Large intestine (tissue), 3 donors: ENCODE measurements at regions not wholly inside any gene's neighbourhood (a gene's known extent, or its start where the extent isn't known, plus 50 kb on each side); places are given as distances from the start of the nearest gene placed in this dataset.
A peak's percentile ranks its signal among the peaks of the same experiment; 100 is the strongest.

Source experiments
- DNase-seq, 2 donors: peaks; one replicate each; pipeline versions ENCODE4 v3.0.0 to v3.0.0-alpha.2; 2013
- H3K27ac ChIP-seq: one replicate; pipeline ENCODE4 v1.5.1; 2013; ENCODE audit warnings: low read length
- H3K27me3 ChIP-seq: 2 replicates; pipeline ENCODE4 v1.6.1; 2013; ENCODE audit warnings: low read length; ENCODE audit not compliant: control insufficient read depth, insufficient read depth
- H3K36me3 ChIP-seq: 2 replicates; pipeline ENCODE4 v1.6.1; 2013; ENCODE audit warnings: low read length; ENCODE audit not compliant: control insufficient read depth, insufficient read depth
- H3K4me1 ChIP-seq: one replicate; pipeline ENCODE4 v1.6.1; 2013; ENCODE audit warnings: low read length; ENCODE audit not compliant: control insufficient read depth, insufficient read depth
- H3K4me3 ChIP-seq: one replicate; pipeline ENCODE4 v1.5.1; 2013; ENCODE audit warnings: low read length
- H3K9me3 ChIP-seq: one replicate; pipeline ENCODE4 v1.6.1; 2013; ENCODE audit warnings: mild to moderate bottlenecking, low read depth, low read length, moderate library complexity; ENCODE audit not compliant: control insufficient read depth
- WGBS: methylation state at CpG from one replicate; pipeline ENCODE4 v1.1.5; 2013; ENCODE audit warnings: low lambda C conversion rate; ENCODE audit not compliant: insufficient coverage; 5-methylcytosine and 5-hydroxymethylcytosine counted together

GRCh38 chr18:70461323-70462077 lies 172.7 kb downstream of the SOCS6 start:
- no peak for DNase-seq
- H3K36me3 ChIP-seq: no peaks in the 10 kb centered on the region
- no peak overlapping the region for H3K4me3 ChIP-seq
- no CpG with 5 or more reads among the region's 11 CpGs for WGBS
- H3K9me3 ChIP-seq: no peaks in the 10 kb centered on the region
- no peaks in the 10 kb centered on the region for H3K27me3 ChIP-seq
- H3K27ac ChIP-seq: no peak overlapping the region
- no peaks in the 10 kb centered on the region for H3K4me1 ChIP-seq

DNA sequence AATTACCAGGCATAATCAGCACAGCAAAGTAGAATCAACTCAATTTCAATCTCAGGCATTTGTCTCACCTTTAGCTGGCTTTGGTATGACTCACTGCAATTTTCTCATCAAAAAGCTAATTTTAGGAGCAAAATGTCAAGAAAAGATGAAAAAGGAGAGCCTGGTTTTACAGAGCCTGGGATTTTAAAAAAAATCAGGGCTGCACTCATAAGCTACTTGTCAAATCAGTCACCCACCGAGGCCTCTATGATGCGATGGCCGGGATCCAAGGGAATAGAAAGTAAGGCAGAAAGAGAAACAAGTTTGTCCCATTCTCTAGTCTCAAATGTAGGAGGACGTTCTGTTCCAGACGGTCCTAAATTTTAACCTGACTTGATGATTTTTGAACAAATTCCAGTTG lies 170.9 kb downstream of the SOCS6 start:
- no CpG with 5 or more reads among the region's 5 CpGs for WGBS
- Histone ChIP-seq H3K4me1 (no peaks in the 10 kb centered on the region), H3K27me3 (no peaks in the 10 kb centered on the region), H3K36me3 (no peaks in the 10 kb centered on the region), H3K27ac (no peak overlapping the region), H3K4me3 (no peak overlapping the region), H3K9me3 (no peaks in the 10 kb centered on the region)
- DNase-seq: no peak

- WGBS: 92% methylated on average over 2 of the region's 4 CpGs
- H3K4me1 ChIP-seq: no peaks in the 10 kb centered on the region
- H3K9me3 ChIP-seq: no peaks in the 10 kb centered on the region
- no peak overlapping the region for H3K4me3 ChIP-seq
- no peak for DNase-seq
- H3K27me3 ChIP-seq: no peaks in the 10 kb centered on the region
- no peaks in the 10 kb centered on the region for H3K36me3 ChIP-seq
- H3K27ac ChIP-seq: no peak overlapping the region
Observed at GRCh38 chr18:70459251-70459650, 170.4 kb downstream of the SOCS6 start.

GRCh38 chr18:70457788-70458187 lies 168.9 kb downstream of the SOCS6 start:
- no peaks in the 10 kb centered on the region for H3K9me3 ChIP-seq
- H3K27ac ChIP-seq: no peak overlapping the region
- no peaks in the 10 kb centered on the region for H3K36me3 ChIP-seq
- H3K27me3 ChIP-seq: no peaks in the 10 kb centered on the region
- WGBS: no CpG with 5 or more reads among the region's 3 CpGs
- no peak overlapping the region for H3K4me3 ChIP-seq
- no peaks in the 10 kb centered on the region for H3K4me1 ChIP-seq
- DNase-seq: no peak

GRCh38 chr18:70457223-70457622 lies 168.4 kb downstream of the SOCS6 start:
- Histone ChIP-seq H3K4me3 (no peak overlapping the region), H3K4me1 (no peaks in the 10 kb centered on the region), H3K27me3 (no peaks in the 10 kb centered on the region), H3K36me3 (no peaks in the 10 kb centered on the region), H3K9me3 (no peaks in the 10 kb centered on the region), H3K27ac (no peak overlapping the region)
- DNase-seq: no peak
- no CpG with 5 or more reads among the region's 3 CpGs for WGBS

DNA sequence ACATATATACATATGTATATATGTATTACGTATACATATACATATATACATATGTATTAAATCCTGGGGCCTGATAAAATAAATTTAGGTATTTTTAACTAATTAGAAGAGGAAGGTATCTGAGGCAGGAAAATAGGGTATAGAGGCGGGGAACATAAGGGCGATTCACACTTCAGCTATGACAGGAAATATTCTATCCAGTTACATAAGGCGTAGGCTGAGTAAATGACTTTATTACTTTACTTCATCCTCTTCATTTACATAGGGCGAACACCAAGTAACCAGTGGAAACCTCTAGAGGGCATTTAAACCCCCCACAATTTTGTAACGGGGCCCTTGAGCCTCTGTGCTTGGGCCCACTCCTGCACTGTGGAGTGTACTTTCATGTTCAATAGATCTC lies 167.5 kb downstream of the SOCS6 start:
- 85% methylated on average over 4 of the region's 6 CpGs for WGBS
- DNase-seq: no peak
- Histone ChIP-seq H3K4me3 (no peak overlapping the region), H3K9me3 (no peaks in the 10 kb centered on the region), H3K27me3 (no peaks in the 10 kb centered on the region), H3K4me1 (no peaks in the 10 kb centered on the region), H3K27ac (no peak overlapping the region), H3K36me3 (no peaks in the 10 kb centered on the region)

GRCh38 chr18:70455731-70456130 lies 166.9 kb downstream of the SOCS6 start:
- H3K4me3 ChIP-seq: no peak overlapping the region
- H3K9me3 ChIP-seq: no peaks in the 10 kb centered on the region
- H3K36me3 ChIP-seq: no peaks in the 10 kb centered on the region
- DNase-seq: no peak
- no peak overlapping the region for H3K27ac ChIP-seq
- no CpG with 5 or more reads among the region's 2 CpGs for WGBS
- H3K27me3 ChIP-seq: no peaks in the 10 kb centered on the region
- no peaks in the 10 kb centered on the region for H3K4me1 ChIP-seq

DNA sequence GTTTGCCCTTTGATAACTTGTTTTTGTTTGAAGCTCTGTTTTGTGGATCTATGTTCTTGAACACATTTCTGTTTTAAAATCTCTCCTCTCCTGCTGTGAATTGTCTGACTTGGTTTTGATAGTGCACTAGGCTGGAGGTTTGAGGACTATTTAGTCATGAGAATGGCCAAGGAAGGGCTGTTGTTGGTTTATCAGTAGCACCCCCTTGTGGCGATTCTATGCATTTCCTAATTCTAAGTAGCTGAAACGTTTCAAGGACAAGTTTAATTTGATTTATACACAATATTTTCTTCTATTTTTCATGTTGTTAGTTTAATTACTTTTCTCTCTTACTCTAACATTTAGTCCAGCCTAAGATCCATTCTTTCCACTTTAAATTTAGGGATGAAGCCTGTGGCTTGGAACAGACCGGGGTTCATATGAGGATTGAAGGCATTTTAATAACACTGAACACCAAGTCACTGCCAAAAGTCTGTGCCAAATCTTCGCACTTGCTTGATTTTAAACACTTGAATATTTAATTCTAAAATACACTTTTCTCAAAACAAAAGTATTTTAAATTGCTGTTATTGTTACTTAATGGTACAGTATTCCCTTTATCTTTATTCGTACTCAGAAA lies 166.0 kb downstream of the SOCS6 start:
- Histone ChIP-seq H3K27ac (no peak overlapping the region), H3K36me3 (no peaks in the 10 kb centered on the region), H3K4me3 (no peak overlapping the region), H3K9me3 (no peaks in the 10 kb centered on the region), H3K4me1 (no peaks in the 10 kb centered on the region), H3K27me3 (no peaks in the 10 kb centered on the region)
- DNase-seq: peak; percentile 34 to 40
- 57% methylated on average over 3 of the region's 5 CpGs for WGBS

GRCh38 chr18:70453058-70453775 lies 164.4 kb downstream of the SOCS6 start:
- no peaks in the 10 kb centered on the region for H3K27me3 ChIP-seq

GRCh38 chr18:70452501-70452900 lies 163.7 kb downstream of the SOCS6 start:
- Histone ChIP-seq H3K4me3 (no peak overlapping the region), H3K27me3 (no peaks in the 10 kb centered on the region), H3K27ac (no peak overlapping the region), H3K9me3 (no peaks in the 10 kb centered on the region), H3K36me3 (no peaks in the 10 kb centered on the region), H3K4me1 (no peaks in the 10 kb centered on the region)
- 100% methylated on average over 3 of the region's 14 CpGs for WGBS
- no peak for DNase-seq

More at GRCh38 chr18:70453058-70453775, 164.4 kb downstream of the SOCS6 start:
- H3K9me3 ChIP-seq: no peaks in the 10 kb centered on the region
- no peak overlapping the region for H3K27ac ChIP-seq
- WGBS: no CpG with 5 or more reads among the region's 12 CpGs
- H3K36me3 ChIP-seq: no peaks in the 10 kb centered on the region
- no peak overlapping the region for H3K4me3 ChIP-seq
- DNase-seq: no peak
- H3K4me1 ChIP-seq: no peaks in the 10 kb centered on the region
